ENCODE measurements at regions not wholly inside any gene's neighbourhood (a gene's known extent, or its start where the extent isn't known, plus 50 kb on each side); places are given as distances from the start of the nearest gene placed in this dataset.

- no peak overlapping the region for H3K4me3 ChIP-seq (ENCODE audit: low read depth, low read length)
- H3K27me3 ChIP-seq (ENCODE audit: control insufficient read depth, insufficient read depth, low read length): no peaks in the 10 kb centered on the region
- CTCF ChIA-PET: interaction anchor here (1.5 to 1.7 kb wide), 2 partner anchors 9 to 36 kb away, joined by 3 read pairs; no protein-coding TSS in a partner anchor
- H3K36me3 ChIP-seq (ENCODE audit: control insufficient read depth, insufficient read depth, low read length): no peaks in the 10 kb centered on the region
- TF ChIP-seq, protein P1, sequence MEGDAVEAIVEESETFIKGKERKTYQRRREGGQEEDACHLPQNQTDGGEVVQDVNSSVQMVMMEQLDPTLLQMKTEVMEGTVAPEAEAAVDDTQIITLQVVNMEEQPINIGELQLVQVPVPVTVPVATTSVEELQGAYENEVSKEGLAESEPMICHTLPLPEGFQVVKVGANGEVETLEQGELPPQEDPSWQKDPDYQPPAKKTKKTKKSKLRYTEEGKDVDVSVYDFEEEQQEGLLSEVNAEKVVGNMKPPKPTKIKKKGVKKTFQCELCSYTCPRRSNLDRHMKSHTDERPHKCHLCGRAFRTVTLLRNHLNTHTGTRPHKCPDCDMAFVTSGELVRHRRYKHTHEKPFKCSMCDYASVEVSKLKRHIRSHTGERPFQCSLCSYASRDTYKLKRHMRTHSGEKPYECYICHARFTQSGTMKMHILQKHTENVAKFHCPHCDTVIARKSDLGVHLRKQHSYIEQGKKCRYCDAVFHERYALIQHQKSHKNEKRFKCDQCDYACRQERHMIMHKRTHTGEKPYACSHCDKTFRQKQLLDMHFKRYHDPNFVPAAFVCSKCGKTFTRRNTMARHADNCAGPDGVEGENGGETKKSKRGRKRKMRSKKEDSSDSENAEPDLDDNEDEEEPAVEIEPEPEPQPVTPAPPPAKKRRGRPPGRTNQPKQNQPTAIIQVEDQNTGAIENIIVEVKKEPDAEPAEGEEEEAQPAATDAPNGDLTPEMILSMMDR (IDR thresholded peaks at IDR 0.05; ENCODE audit: insufficient read depth, low read depth, low read length): no peak
- DNase-seq (ENCODE audit: low read depth): no peak
- POLR2A ChIA-PET: no interaction called here
These were observed 471.5 kb downstream of the TXNL1 start for GRCh38 chr18:56166914-56167313.

GRCh38 chr18:56165601-56166355 lies 472.6 kb downstream of the TXNL1 start:
- CTCF ChIA-PET: no interaction called here
- TF ChIP-seq, protein P1 (IDR thresholded peaks at IDR 0.05; ENCODE audit: insufficient read depth, low read depth, low read length): no peak
- Histone ChIP-seq H3K36me3 (ENCODE audit: control insufficient read depth, insufficient read depth, low read length) (no peaks in the 10 kb centered on the region), H3K4me3 (ENCODE audit: low read depth, low read length) (no peak overlapping the region), H3K27me3 (ENCODE audit: control insufficient read depth, insufficient read depth, low read length) (no peaks in the 10 kb centered on the region)
- POLR2A ChIA-PET: no interaction called here
- DNase-seq (ENCODE audit: low read depth): no peak

DNA sequence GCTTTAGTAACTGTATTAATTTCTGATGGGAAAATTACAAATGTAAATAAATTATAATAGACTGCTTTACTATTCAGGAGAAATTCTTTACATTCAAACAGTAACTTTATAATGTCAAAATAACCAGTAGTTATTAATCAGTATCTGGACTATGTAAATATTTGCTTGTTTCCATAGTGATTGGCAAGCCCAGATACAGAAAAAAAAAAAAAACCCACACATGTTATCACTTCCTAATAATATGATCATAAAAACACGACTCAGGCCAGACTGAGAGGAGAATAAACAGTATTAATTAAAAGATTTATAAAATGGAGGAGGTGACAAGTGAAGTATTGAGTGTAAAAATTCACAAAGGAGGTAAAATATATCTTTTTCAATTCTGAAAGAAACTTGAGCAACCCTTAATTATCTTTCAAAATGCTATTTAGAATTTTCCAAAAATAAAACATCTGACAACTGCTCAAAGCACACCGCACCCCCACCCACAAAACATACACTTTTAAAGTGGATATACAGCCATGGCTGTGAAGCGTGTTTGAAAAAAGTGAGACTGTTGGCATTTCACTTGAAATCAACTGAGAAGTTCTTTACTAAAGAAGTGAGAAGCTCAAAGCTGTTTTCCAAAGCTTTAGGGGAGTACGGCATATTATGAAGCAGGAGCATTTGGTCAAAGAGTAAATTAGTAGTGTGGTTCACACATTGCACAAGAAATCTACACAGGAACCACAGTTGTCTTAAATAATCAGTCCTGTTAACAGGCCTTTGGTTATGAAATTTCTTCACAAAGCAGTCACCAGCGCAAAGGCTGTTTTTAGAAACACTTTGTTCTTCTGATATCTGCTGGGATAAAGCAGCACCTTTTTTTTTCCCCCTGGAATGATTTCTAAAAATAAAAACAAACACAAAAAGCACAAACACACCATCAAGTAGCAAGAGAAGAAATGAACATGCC lies 475.8 kb downstream of the TXNL1 start:
- DNase-seq (ENCODE audit: low read depth): no peak
- no peaks in the 10 kb centered on the region for H3K27me3 ChIP-seq (ENCODE audit: control insufficient read depth, insufficient read depth, low read length)
- ChIA-PET CTCF (no interaction called here), POLR2A (no interaction called here)
- H3K4me3 ChIP-seq (ENCODE audit: low read depth, low read length): no peak overlapping the region
- H3K36me3 ChIP-seq (ENCODE audit: control insufficient read depth, insufficient read depth, low read length): no peaks in the 10 kb centered on the region
- TF ChIP-seq, protein P1 (IDR thresholded peaks at IDR 0.05; ENCODE audit: insufficient read depth, low read depth, low read length): no peak

- H3K27me3 ChIP-seq (ENCODE audit: control insufficient read depth, insufficient read depth, low read length): no peaks in the 10 kb centered on the region
- DNase-seq (ENCODE audit: low read depth): no peak
- POLR2A ChIA-PET: no interaction called here
- H3K36me3 ChIP-seq (ENCODE audit: control insufficient read depth, insufficient read depth, low read length): no peaks in the 10 kb centered on the region
- CTCF ChIA-PET: no interaction called here
- TF ChIP-seq, protein P1 (IDR thresholded peaks at IDR 0.05; ENCODE audit: insufficient read depth, low read depth, low read length): no peak
- H3K4me3 ChIP-seq (ENCODE audit: low read depth, low read length): no peak overlapping the region
These were observed 476.7 kb downstream of the TXNL1 start for GRCh38 chr18:56161566-56162260.

DNA sequence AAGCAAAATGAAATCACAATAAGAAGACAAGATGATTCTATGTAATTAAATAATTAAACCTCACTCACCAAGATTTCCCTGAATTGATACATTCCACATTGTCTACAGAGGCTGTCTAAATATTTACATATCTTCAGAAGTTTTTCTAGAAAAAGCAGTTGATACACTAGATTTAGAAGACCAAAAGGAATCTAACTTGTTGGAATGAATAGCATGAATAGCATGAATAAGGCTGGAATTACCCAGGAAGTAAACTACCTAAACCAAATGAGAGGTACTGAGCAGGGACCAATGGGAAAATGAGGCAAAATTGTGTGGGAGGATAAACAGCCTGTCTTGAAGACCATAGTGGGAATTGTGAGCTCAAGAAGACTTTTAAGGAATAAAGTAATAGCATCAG lies 479.7 kb downstream of the TXNL1 start:
- TF ChIP-seq, protein P1 (IDR thresholded peaks at IDR 0.05; ENCODE audit: insufficient read depth, low read depth, low read length): no peak
- DNase-seq (ENCODE audit: low read depth): no peak
- H3K4me3 ChIP-seq (ENCODE audit: low read depth, low read length): no peak overlapping the region
- H3K36me3 ChIP-seq (ENCODE audit: control insufficient read depth, insufficient read depth, low read length): no peaks in the 10 kb centered on the region
- ChIA-PET CTCF (interaction anchor here (1.5 kb wide), 1 partner anchor 9 kb away, joined by 3 read pairs; no protein-coding TSS in a partner anchor), POLR2A (no interaction called here)
- H3K27me3 ChIP-seq (ENCODE audit: control insufficient read depth, insufficient read depth, low read length): no peaks in the 10 kb centered on the region
